HG03108 (cell line): ENCODE measurements at regions not wholly inside any gene's neighbourhood (a gene's known extent, or its start where the extent isn't known, plus 50 kb on each side); places are given as distances from the start of the nearest gene placed in this dataset.
"Not testable (repeated sequence)": the region's sequence is repeated elsewhere in the genome, so short reads cannot be mapped to it uniquely, and the experiment has no call there.

Experiments used
- ATAC-seq: cut with Tn5 transposase; IDR thresholded peaks from one replicate; pipeline ENCODE4 v1.9.1; 2021; ENCODE audit warnings: moderate library complexity; ENCODE audit not compliant: unreplicated experiment

GRCh38 chr2:154961676-154962075 is 263.2 kb downstream of the KCNJ3 start:
- ATAC-seq = no peak

DNA sequence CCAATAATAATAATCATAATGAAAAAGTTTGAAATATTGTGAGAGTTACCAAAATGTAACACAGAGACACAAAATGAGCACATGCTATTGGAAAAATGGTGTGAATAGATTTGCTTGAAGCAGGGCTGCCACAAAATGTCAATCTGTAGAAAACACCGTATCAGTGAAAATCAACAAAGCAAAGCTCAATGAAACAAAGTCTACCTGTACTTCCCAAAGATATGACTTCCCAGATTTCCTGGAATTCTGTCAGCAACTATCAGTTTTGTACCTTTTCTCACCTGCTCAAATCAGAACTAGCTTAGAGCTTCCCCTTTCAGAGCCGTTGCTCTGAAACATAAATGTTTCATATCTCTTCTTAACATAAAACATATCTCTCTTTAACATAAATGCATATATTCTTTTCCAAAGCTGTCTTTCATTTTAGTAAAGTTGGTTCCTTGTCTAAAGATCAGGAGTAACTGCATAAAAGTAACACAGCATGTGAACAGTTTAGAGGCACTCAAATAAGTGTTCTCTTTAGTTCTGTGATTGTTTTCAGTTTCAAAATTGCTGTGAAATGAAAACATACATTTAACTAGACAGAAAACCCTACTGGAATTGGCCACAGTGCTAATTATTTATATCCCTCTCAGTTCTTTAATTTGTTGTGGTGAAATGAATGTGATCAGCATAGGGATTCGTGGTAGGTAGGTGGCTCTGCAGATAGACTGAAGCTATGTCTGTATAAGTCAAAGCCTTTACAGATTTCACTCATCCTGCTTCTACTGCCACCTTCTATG is 262.5 kb downstream of the KCNJ3 start:
- no peak for ATAC-seq

DNA sequence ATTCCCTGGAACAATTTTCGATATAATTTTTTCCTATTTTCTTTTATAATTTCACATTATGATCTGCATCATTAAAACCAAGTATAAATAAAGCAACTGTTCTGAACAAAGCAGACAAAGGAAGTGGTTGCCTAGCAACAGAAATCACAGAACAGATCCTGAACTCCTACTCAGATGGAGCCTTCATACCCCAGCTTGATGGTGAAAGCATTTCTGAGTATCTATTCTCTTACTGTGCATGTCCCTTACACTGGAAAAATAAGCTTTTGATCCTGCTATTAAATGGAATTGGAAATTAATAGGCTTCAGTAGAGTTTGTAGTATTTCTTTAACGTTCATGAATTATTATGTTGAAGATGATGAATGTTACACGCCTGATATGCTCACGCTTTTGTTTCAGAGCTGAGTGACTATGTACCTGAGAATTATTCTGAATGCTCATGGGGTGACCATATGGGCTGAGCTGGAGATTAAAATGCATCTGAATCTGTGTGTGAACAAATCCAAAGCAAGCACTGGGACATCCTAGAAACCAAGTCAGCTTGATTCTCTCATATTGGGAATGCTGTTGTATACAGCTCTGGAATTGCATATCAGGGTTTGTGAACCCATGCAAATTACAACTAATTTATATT is 254.0 kb downstream of the KCNJ3 start:
- no peak for ATAC-seq

DNA sequence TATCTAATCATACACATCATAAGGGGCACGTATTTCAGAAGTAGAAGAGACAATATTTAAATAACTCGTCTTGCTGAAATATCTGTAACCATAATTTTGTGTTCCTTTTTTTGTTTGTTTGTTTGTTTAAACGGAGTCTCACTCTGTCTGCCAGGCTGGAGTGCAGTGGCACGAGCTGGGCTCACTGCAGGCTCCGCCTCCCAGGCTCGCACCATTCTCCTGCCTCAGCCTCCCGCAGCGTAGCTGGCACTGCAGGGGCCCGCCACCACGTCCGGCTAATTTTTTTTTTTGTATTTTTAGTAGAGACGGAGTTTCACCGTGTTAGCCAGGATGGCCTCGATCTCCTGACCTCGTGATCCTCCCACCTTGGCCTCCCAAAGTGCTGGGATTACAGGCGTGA is 248.9 kb downstream of the KCNJ3 start:
- not testable (repeated sequence) for ATAC-seq

DNA sequence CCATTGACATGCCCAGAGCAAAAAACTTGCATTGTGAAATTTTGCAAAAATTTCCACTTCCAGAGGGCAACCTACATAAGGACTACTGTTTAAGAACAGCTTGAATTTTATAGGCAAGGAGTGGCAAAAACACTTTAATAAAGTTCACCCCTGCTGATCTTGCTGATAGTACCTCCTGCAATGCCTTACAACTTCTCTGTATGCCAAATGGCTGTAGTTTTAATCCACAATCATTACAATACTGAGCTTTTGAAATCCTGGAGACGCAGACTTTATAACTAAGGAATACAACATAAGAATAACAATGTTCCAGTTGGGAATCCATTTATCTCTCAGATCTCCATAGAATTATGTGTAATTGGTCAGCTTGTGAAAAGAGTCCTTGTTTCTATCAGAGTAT is 247.5 kb downstream of the KCNJ3 start:
- no peak for ATAC-seq

DNA sequence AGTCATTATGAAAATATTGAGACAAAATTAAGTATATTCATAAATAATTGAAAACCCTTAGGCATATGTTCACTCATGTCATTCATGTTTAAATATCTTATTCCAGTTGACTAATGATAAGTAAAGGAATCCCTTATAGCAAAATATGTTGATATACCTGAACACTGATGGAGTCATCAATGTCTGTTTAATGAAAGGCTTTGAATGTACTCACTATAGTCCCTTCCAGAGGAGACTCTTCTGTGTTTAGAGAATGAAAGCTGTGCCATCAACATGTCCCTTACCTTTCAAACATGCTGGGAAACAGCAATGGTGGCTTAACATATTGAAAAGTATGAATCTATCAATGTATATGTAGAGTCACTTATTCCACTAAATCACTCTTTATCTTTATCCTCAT is 242.9 kb downstream of the KCNJ3 start:
- ATAC-seq = no peak

DNA sequence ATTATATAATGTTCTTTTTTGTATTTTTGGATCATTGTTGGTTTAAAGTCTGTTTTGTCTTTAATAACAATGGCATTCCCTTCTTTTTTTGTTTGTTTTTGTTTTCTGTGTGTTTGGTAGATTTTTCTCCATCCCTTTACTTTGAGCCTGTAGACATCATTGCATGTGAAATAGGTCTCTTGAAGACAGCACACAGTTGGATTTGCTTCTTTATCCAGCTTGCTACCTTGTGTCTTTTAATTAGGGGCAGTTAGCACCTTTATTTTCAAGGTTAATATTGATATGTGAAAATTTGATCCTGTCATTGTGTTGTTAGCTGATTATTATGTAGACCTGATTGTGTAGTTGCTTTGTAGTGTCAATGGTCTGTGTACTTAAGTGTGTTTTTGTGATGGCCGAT is 235.7 kb downstream of the KCNJ3 start:
- no peak for ATAC-seq

DNA sequence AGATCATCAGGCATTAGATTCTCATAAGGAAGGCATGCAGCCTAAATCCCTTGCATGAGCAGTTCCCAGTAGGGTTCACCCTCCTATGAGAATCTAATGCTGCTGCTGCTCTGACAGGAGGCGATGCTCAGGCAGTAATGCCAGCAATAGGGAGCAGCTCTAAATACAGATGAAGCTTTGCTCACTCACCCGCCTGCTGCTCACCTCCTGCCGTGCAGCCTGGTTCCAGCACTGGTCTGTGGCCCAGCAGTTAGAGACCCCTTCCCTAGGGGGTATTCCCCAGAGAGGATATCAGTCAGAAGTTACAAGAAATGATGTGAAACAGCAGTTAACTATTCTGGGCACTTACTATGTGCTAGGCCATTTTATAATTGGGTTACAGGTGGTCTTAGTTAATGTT is 226.0 kb downstream of the KCNJ3 start:
- no peak for ATAC-seq

- ATAC-seq = no peak
Observed at GRCh38 chr2:154914561-154914960, 216.1 kb downstream of the KCNJ3 start.

DNA sequence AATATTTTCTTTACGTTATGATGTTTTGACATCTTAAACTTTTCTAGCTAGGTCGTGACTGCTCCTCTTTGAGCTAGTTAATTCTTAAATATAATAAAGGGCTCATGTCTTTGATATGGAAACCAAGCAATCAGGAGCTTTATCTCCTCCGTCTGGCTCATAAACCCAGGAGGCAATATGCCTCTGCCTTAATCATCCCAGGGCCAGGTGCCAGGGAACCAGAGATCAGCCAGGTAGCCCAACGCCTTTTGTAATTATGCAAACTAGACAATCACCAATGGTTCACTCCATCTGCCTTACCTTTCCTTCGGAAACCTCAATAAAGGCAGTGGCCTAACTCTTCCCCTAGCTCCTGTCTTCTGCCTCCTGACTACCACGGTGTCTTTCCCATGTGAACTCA is 213.7 kb downstream of the KCNJ3 start:
- no peak for ATAC-seq

DNA sequence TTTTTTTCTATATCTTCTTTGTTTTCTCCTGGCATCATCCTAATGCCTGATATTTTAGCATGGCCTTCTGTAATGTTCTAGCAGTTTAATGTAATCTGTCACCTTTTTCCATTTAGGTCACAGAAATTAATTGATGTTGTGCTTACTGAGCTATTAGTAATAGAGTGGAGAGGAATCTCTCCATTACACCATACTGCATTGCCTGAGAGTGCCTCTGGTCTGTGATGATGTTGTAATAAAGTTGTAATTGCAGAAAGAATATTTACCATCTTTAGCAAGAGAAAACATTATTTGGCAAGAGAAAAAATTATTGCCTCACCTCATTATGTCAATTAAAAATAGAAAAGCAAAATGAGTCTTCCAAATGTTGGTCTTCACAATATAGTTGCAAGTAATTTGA is 213.2 kb downstream of the KCNJ3 start:
- no peak for ATAC-seq

DNA sequence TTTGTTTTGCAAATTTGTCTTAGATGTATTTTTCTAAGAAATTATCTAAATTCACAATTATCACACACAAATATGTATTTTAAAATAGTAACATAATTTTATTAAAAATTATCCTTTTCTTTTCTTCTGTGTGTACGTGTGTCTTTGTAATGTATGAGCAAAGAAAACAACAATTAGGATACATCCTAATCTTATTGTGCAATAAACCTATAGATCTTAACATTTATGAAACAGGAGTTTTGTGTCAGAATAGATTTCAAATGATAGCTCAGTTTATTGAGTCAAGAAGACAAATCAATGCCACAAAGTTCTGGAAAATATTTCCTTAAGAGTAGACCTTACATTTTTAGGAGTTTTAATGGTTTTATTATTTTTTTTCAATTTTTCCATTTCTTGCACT is 212.2 kb downstream of the KCNJ3 start:
- no peak for ATAC-seq

DNA sequence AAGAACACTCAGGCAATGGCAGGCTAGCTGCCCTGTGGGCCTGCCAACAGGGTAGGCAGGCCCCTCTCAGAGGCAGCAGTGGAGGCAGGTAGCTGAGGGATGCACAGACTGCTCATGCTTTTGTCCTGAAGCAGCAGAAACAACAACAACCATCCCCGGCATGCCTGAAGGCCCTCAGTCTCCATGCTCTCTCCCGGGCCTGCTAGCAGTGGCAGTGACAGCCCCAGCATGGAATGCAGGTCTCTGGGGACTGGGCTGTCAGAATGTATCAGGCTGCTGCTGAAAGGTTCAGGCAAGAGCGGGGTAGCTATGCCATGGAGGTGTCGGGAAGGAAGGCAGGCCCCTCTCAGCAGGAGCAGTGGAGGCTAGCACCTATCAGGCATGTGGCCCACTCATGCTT is 209.8 kb downstream of the KCNJ3 start:
- no peak for ATAC-seq
